ENCODE measurements at regions not wholly inside any gene's neighbourhood (a gene's known extent, or its start where the extent isn't known, plus 50 kb on each side); places are given as distances from the start of the nearest gene placed in this dataset.

- TF ChIP-seq ZBTB7A (IDR thresholded peaks at IDR 0.05; ENCODE audit: low read depth), result no peak
- TF ChIP-seq EP300 (IDR thresholded peaks at IDR 0.05; ENCODE audit: borderline replicate concordance), result no peak
- TF ChIP-seq YY1 (IDR thresholded peaks at IDR 0.05; ENCODE audit: low read depth), result no peak
These were observed 786.1 kb downstream of the TFAP2A start for GRCh38 chr6:9628819-9629218.

DNA sequence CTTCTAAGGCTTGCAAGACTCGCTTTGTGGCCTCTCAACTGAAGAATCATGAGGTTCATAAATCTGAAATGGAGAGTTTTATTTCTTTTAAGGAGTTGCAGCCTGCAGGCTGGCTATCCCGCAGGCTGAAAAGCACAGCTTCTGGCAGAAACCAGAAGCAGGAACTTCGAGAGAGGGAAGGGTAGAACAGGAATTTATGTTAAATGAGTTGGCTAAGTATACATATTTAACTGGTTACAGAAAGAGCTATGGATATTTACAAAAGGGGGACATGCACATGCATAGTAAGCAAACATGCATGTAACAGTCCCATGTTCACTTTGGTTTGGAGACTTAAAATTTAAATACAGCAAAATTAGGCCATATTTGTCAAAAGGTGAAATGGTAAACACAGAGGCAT is 787.0 kb downstream of the TFAP2A start:
- TF ChIP-seq EP300 (IDR thresholded peaks at IDR 0.05; ENCODE audit: borderline replicate concordance), result no peak
- no peak for TF ChIP-seq TCF12 (IDR thresholded peaks at IDR 0.05; ENCODE audit: low read depth)
- TF ChIP-seq ZBTB7A (IDR thresholded peaks at IDR 0.05; ENCODE audit: low read depth), result no peak
- TF ChIP-seq, protein P1, sequence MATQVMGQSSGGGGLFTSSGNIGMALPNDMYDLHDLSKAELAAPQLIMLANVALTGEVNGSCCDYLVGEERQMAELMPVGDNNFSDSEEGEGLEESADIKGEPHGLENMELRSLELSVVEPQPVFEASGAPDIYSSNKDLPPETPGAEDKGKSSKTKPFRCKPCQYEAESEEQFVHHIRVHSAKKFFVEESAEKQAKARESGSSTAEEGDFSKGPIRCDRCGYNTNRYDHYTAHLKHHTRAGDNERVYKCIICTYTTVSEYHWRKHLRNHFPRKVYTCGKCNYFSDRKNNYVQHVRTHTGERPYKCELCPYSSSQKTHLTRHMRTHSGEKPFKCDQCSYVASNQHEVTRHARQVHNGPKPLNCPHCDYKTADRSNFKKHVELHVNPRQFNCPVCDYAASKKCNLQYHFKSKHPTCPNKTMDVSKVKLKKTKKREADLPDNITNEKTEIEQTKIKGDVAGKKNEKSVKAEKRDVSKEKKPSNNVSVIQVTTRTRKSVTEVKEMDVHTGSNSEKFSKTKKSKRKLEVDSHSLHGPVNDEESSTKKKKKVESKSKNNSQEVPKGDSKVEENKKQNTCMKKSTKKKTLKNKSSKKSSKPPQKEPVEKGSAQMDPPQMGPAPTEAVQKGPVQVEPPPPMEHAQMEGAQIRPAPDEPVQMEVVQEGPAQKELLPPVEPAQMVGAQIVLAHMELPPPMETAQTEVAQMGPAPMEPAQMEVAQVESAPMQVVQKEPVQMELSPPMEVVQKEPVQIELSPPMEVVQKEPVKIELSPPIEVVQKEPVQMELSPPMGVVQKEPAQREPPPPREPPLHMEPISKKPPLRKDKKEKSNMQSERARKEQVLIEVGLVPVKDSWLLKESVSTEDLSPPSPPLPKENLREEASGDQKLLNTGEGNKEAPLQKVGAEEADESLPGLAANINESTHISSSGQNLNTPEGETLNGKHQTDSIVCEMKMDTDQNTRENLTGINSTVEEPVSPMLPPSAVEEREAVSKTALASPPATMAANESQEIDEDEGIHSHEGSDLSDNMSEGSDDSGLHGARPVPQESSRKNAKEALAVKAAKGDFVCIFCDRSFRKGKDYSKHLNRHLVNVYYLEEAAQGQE (IDR thresholded peaks at IDR 0.05; ENCODE audit: low read depth), result no peak
- no peak for TF ChIP-seq FOXM1 (IDR thresholded peaks at IDR 0.05; ENCODE audit: borderline replicate concordance, low read depth)
- TF ChIP-seq, protein P2, sequence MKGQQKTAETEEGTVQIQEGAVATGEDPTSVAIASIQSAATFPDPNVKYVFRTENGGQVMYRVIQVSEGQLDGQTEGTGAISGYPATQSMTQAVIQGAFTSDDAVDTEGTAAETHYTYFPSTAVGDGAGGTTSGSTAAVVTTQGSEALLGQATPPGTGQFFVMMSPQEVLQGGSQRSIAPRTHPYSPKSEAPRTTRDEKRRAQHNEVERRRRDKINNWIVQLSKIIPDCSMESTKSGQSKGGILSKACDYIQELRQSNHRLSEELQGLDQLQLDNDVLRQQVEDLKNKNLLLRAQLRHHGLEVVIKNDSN (IDR thresholded peaks at IDR 0.05), result no peak
- no peak for TF ChIP-seq TEAD4 (IDR thresholded peaks at IDR 0.05)
- no peak for TF ChIP-seq CEBPB (IDR thresholded peaks at IDR 0.05)

- TF ChIP-seq TCF12 (IDR thresholded peaks at IDR 0.05; ENCODE audit: low read depth) (no peak), ZBTB7A (IDR thresholded peaks at IDR 0.05; ENCODE audit: low read depth) (no peak), TAF1 (IDR thresholded peaks at IDR 0.05; ENCODE audit: low read depth) (no peak), EGR1 (IDR thresholded peaks at IDR 0.05) (no peak), YY1 (IDR thresholded peaks at IDR 0.05; ENCODE audit: low read depth) (no peak), MAX (IDR thresholded peaks at IDR 0.05) (no peak), EP300 (IDR thresholded peaks at IDR 0.05; ENCODE audit: borderline replicate concordance) (no peak), CEBPB (IDR thresholded peaks at IDR 0.05) (no peak), CREB1 (IDR thresholded peaks at IDR 0.05; ENCODE audit: low read depth) (no peak), TEAD4 (IDR thresholded peaks at IDR 0.05) (no peak), FOXM1 (IDR thresholded peaks at IDR 0.05; ENCODE audit: borderline replicate concordance, low read depth) (no peak), NFIC (IDR thresholded peaks at IDR 0.05) (no peak), RAD21 (IDR thresholded peaks at IDR 0.05; ENCODE audit: low read depth) (no peak)
- TF ChIP-seq, protein P2 (IDR thresholded peaks at IDR 0.05), result no peak
- TF ChIP-seq, protein P1 (IDR thresholded peaks at IDR 0.05; ENCODE audit: low read depth), result no peak
These were observed 790.9 kb downstream of the TFAP2A start for GRCh38 chr6:9623985-9624384.

GRCh38 chr6:9623228-9623832 is 791.5 kb downstream of the TFAP2A start:
- no peak for TF ChIP-seq TAF1 (IDR thresholded peaks at IDR 0.05; ENCODE audit: low read depth)

GRCh38 chr6:9621276-9621675 is 793.6 kb downstream of the TFAP2A start:
- TF ChIP-seq TCF12 (IDR thresholded peaks at IDR 0.05; ENCODE audit: low read depth) (no peak), TEAD4 (IDR thresholded peaks at IDR 0.05) (no peak), RAD21 (IDR thresholded peaks at IDR 0.05; ENCODE audit: low read depth) (no peak), CEBPB (IDR thresholded peaks at IDR 0.05) (no peak), ZBTB7A (IDR thresholded peaks at IDR 0.05; ENCODE audit: low read depth) (no peak), YY1 (IDR thresholded peaks at IDR 0.05; ENCODE audit: low read depth) (no peak), NFIC (IDR thresholded peaks at IDR 0.05) (no peak), TAF1 (IDR thresholded peaks at IDR 0.05; ENCODE audit: low read depth) (no peak)

- no peak for TF ChIP-seq EGR1 (IDR thresholded peaks at IDR 0.05)
- TF ChIP-seq NFIC (IDR thresholded peaks at IDR 0.05), result no peak
- no peak for TF ChIP-seq MAX (IDR thresholded peaks at IDR 0.05)
- TF ChIP-seq TEAD4 (IDR thresholded peaks at IDR 0.05), result no peak
- no peak for TF ChIP-seq YY1 (IDR thresholded peaks at IDR 0.05; ENCODE audit: low read depth)
- no peak for TF ChIP-seq RAD21 (IDR thresholded peaks at IDR 0.05; ENCODE audit: low read depth)
- TF ChIP-seq CREB1 (IDR thresholded peaks at IDR 0.05; ENCODE audit: low read depth), result no peak
- no peak for TF ChIP-seq TAF1 (IDR thresholded peaks at IDR 0.05; ENCODE audit: low read depth)
These were observed 794.2 kb downstream of the TFAP2A start for GRCh38 chr6:9620687-9621086.

DNA sequence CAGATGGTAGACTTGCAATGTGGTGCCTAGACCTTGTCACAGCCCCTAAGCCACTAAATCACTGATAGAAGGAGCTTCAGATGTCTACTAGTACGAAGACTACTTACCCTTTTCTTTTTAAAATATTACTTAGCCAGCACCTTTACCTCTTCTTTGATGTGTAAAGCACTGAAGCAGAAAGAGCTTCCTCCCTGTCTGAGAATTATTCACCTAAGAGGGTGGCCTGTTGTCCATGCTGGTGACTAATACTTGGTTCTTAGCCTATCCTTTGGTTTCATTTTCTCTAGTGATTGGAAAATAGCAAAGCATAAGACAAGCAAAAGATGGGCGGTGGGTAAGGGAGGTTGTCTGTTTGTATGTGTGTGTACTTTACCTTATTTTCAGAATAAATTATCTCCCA is 794.6 kb downstream of the TFAP2A start:
- TF ChIP-seq TEAD4 (IDR thresholded peaks at IDR 0.05), result no peak
- TF ChIP-seq MAX (IDR thresholded peaks at IDR 0.05), result no peak
- TF ChIP-seq TCF12 (IDR thresholded peaks at IDR 0.05; ENCODE audit: low read depth), result no peak
- TF ChIP-seq EP300 (IDR thresholded peaks at IDR 0.05; ENCODE audit: borderline replicate concordance), result no peak
- TF ChIP-seq CREB1 (IDR thresholded peaks at IDR 0.05; ENCODE audit: low read depth), result no peak
- TF ChIP-seq CEBPB (IDR thresholded peaks at IDR 0.05), result no peak
- TF ChIP-seq, protein P2 (IDR thresholded peaks at IDR 0.05), result no peak
- no peak for TF ChIP-seq FOXM1 (IDR thresholded peaks at IDR 0.05; ENCODE audit: borderline replicate concordance, low read depth)
- TF ChIP-seq, protein P1 (IDR thresholded peaks at IDR 0.05; ENCODE audit: low read depth), result no peak
- no peak for TF ChIP-seq EGR1 (IDR thresholded peaks at IDR 0.05)
- no peak for TF ChIP-seq NFIC (IDR thresholded peaks at IDR 0.05)

All from Ishikawa (cell line).